ENCODE measurements at regions not wholly inside any gene's neighbourhood (a gene's known extent, or its start where the extent isn't known, plus 50 kb on each side); places are given as distances from the start of the nearest gene placed in this dataset.
"Not testable (repeated sequence)": the region's sequence is repeated elsewhere in the genome, so short reads cannot be mapped to it uniquely, and the experiment has no call there.

- DNase-seq; H3K4me1 ChIP-seq (ENCODE audit: control insufficient read depth in 2 of 2, insufficient read depth in 2 of 2, low read length in 2 of 2); H3K4me3 ChIP-seq (ENCODE audit: low read length); H3K27me3 ChIP-seq (ENCODE audit: control insufficient read depth in 2 of 2, insufficient read depth in 2 of 2, low read length in 2 of 2); ATAC-seq; H3K36me3 ChIP-seq (ENCODE audit: control insufficient read depth in 2 of 3, insufficient read depth in 3 of 3, low read length in 3 of 3); H3K36me3 Mint-ChIP-seq; H3K9me3 ChIP-seq (ENCODE audit: control insufficient read depth in 2 of 3, low read length in 3 of 3); POLR2A ChIA-PET; H3K4me3 Mint-ChIP-seq; H3K9me3 Mint-ChIP-seq; H3K27ac ChIP-seq (ENCODE audit: low read depth, low read length); CTCF ChIA-PET; H3K27me3 Mint-ChIP-seq; H3K4me1 Mint-ChIP-seq: not testable (repeated sequence)
- H3K27ac Mint-ChIP-seq = peak overlapping the region in 1 of 9 donors; percentile 8
- intact Hi-C loops (cut with micrococcal nuclease) = loop anchor here in 1 of 2 donors (5.0 to 10.0 kb wide), 4 partner anchors 88 to 1510 kb away; no protein-coding TSS in a partner anchor
Measured at GRCh38 chr9:85814800-85815199, 73.0 kb upstream of the AGTPBP1 start.

- ATAC-seq (peak; percentile 82), DNase-seq (peak in 7 of 9 donors; percentile 22 to 58 (median 44))
- H3K27ac ChIP-seq (ENCODE audit: low read depth, low read length); H3K27ac Mint-ChIP-seq; H3K4me3 ChIP-seq (ENCODE audit: low read length); H3K27me3 ChIP-seq (ENCODE audit: control insufficient read depth in 2 of 2, insufficient read depth in 2 of 2, low read length in 2 of 2); H3K27me3 Mint-ChIP-seq; H3K36me3 ChIP-seq (ENCODE audit: control insufficient read depth in 2 of 3, insufficient read depth in 3 of 3, low read length in 3 of 3); H3K4me1 ChIP-seq (ENCODE audit: control insufficient read depth in 2 of 2, insufficient read depth in 2 of 2, low read length in 2 of 2); H3K4me1 Mint-ChIP-seq; H3K9me3 ChIP-seq (ENCODE audit: control insufficient read depth in 2 of 3, low read length in 3 of 3); POLR2A ChIA-PET; H3K4me3 Mint-ChIP-seq; H3K9me3 Mint-ChIP-seq: not testable (repeated sequence)
- intact Hi-C loops (cut with micrococcal nuclease) = loop anchor here in 1 of 2 donors (5.0 to 10.0 kb wide), 4 partner anchors 83 to 1506 kb away; no protein-coding TSS in a partner anchor
- peaks cover 0 to 26% (median 1%) of the 10 kb centered on the region in 5 donors for H3K36me3 Mint-ChIP-seq
- CTCF ChIA-PET = interaction anchor here (1.5 kb wide), 1 partner anchor 383 kb away, joined by 3 read pairs; no protein-coding TSS in a partner anchor
Measured at GRCh38 chr9:85818971-85819370, 77.2 kb upstream of the AGTPBP1 start.

GRCh38 chr9:85820598-85820997 is 78.8 kb upstream of the AGTPBP1 start:
- intact Hi-C loops (cut with micrococcal nuclease); ATAC-seq; H3K36me3 ChIP-seq (ENCODE audit: control insufficient read depth in 2 of 3, insufficient read depth in 3 of 3, low read length in 3 of 3); DNase-seq; H3K4me1 ChIP-seq (ENCODE audit: control insufficient read depth in 2 of 2, insufficient read depth in 2 of 2, low read length in 2 of 2); H3K4me3 ChIP-seq (ENCODE audit: low read length); H3K4me3 Mint-ChIP-seq; H3K27ac ChIP-seq (ENCODE audit: low read depth, low read length); H3K9me3 ChIP-seq (ENCODE audit: control insufficient read depth in 2 of 3, low read length in 3 of 3); H3K9me3 Mint-ChIP-seq; H3K27me3 ChIP-seq (ENCODE audit: control insufficient read depth in 2 of 2, insufficient read depth in 2 of 2, low read length in 2 of 2); H3K4me1 Mint-ChIP-seq; CTCF ChIA-PET; H3K27me3 Mint-ChIP-seq; POLR2A ChIA-PET: not testable (repeated sequence)
- H3K36me3 Mint-ChIP-seq = peaks cover 0 to 30% (median 1%) of the 10 kb centered on the region in 5 donors
- H3K27ac Mint-ChIP-seq = peak overlapping the region in 1 of 9 donors; percentile 46

- H3K27me3 Mint-ChIP-seq; ATAC-seq; H3K36me3 ChIP-seq (ENCODE audit: control insufficient read depth in 2 of 3, insufficient read depth in 3 of 3, low read length in 3 of 3); CTCF ChIA-PET; H3K27me3 ChIP-seq (ENCODE audit: control insufficient read depth in 2 of 2, insufficient read depth in 2 of 2, low read length in 2 of 2); POLR2A ChIA-PET; H3K4me1 ChIP-seq (ENCODE audit: control insufficient read depth in 2 of 2, insufficient read depth in 2 of 2, low read length in 2 of 2); H3K4me1 Mint-ChIP-seq; H3K4me3 ChIP-seq (ENCODE audit: low read length); H3K9me3 Mint-ChIP-seq; H3K9me3 ChIP-seq (ENCODE audit: control insufficient read depth in 2 of 3, low read length in 3 of 3); H3K4me3 Mint-ChIP-seq; intact Hi-C loops (cut with micrococcal nuclease); H3K27ac ChIP-seq (ENCODE audit: low read depth, low read length); DNase-seq; H3K27ac Mint-ChIP-seq: not testable (repeated sequence)
- H3K36me3 Mint-ChIP-seq = peaks cover 0 to 28% (median 1%) of the 10 kb centered on the region in 5 donors
Measured at GRCh38 chr9:85824949-85825348, 83.2 kb upstream of the AGTPBP1 start.

- ATAC-seq; H3K27ac ChIP-seq (ENCODE audit: low read depth, low read length); POLR2A ChIA-PET; H3K4me3 Mint-ChIP-seq; H3K36me3 ChIP-seq (ENCODE audit: control insufficient read depth in 2 of 3, insufficient read depth in 3 of 3, low read length in 3 of 3); CTCF ChIA-PET; H3K4me1 ChIP-seq (ENCODE audit: control insufficient read depth in 2 of 2, insufficient read depth in 2 of 2, low read length in 2 of 2); H3K4me1 Mint-ChIP-seq; H3K27me3 ChIP-seq (ENCODE audit: control insufficient read depth in 2 of 2, insufficient read depth in 2 of 2, low read length in 2 of 2); DNase-seq; intact Hi-C loops (cut with micrococcal nuclease); H3K4me3 ChIP-seq (ENCODE audit: low read length); H3K27me3 Mint-ChIP-seq; H3K9me3 Mint-ChIP-seq; H3K27ac Mint-ChIP-seq; H3K9me3 ChIP-seq (ENCODE audit: control insufficient read depth in 2 of 3, low read length in 3 of 3): not testable (repeated sequence)
- peaks cover 0 to 32% (median 3%) of the 10 kb centered on the region in 5 donors for H3K36me3 Mint-ChIP-seq
Measured at GRCh38 chr9:85834591-85834990, 92.8 kb upstream of the AGTPBP1 start.

- peaks cover 0 to 43% (median 20%) of the 10 kb centered on the region in 5 donors for H3K36me3 Mint-ChIP-seq
- H3K4me1 ChIP-seq (ENCODE audit: control insufficient read depth in 2 of 2, insufficient read depth in 2 of 2, low read length in 2 of 2); H3K27ac Mint-ChIP-seq; H3K9me3 Mint-ChIP-seq; ATAC-seq; H3K4me3 Mint-ChIP-seq; CTCF ChIA-PET; DNase-seq; POLR2A ChIA-PET; H3K9me3 ChIP-seq (ENCODE audit: control insufficient read depth in 2 of 3, low read length in 3 of 3); H3K4me3 ChIP-seq (ENCODE audit: low read length); H3K27me3 ChIP-seq (ENCODE audit: control insufficient read depth in 2 of 2, insufficient read depth in 2 of 2, low read length in 2 of 2); H3K27me3 Mint-ChIP-seq; H3K27ac ChIP-seq (ENCODE audit: low read depth, low read length); H3K4me1 Mint-ChIP-seq; intact Hi-C loops (cut with micrococcal nuclease): not testable (repeated sequence)
- peaks cover 0 to 17% (median 0%) of the 10 kb centered on the region in 3 experiments for H3K36me3 ChIP-seq (ENCODE audit: control insufficient read depth in 2 of 3, insufficient read depth in 3 of 3, low read length in 3 of 3)
Measured at GRCh38 chr9:85843949-85844348, 97.0 kb upstream of the NAA35 start.

- ATAC-seq; intact Hi-C loops (cut with micrococcal nuclease); H3K27ac Mint-ChIP-seq; H3K9me3 Mint-ChIP-seq; H3K4me3 ChIP-seq (ENCODE audit: low read length); H3K27me3 ChIP-seq (ENCODE audit: control insufficient read depth in 2 of 2, insufficient read depth in 2 of 2, low read length in 2 of 2); H3K27me3 Mint-ChIP-seq; H3K4me1 Mint-ChIP-seq; POLR2A ChIA-PET; CTCF ChIA-PET; H3K4me3 Mint-ChIP-seq; H3K36me3 ChIP-seq (ENCODE audit: control insufficient read depth in 2 of 3, insufficient read depth in 3 of 3, low read length in 3 of 3); DNase-seq; H3K27ac ChIP-seq (ENCODE audit: low read depth, low read length); H3K4me1 ChIP-seq (ENCODE audit: control insufficient read depth in 2 of 2, insufficient read depth in 2 of 2, low read length in 2 of 2); H3K9me3 ChIP-seq (ENCODE audit: control insufficient read depth in 2 of 3, low read length in 3 of 3): not testable (repeated sequence)
- peaks cover 2 to 33% (median 20%) of the 10 kb centered on the region in 5 donors for H3K36me3 Mint-ChIP-seq
Measured at GRCh38 chr9:85847782-85848181, 93.2 kb upstream of the NAA35 start.
